Peyer's patch (tissue), 4 donors: ENCODE measurements at regions not wholly inside any gene's neighbourhood (a gene's known extent, or its start where the extent isn't known, plus 50 kb on each side); places are given as distances from the start of the nearest gene placed in this dataset.
"Not testable (repeated sequence)": the region's sequence is repeated elsewhere in the genome, so short reads cannot be mapped to it uniquely, and the experiment has no call there.

Experiments
- POLR2A ChIP-seq, 2 donors: fragments of 450-650 bp; IDR thresholded peaks; one replicate each; pipeline ENCODE4 v1.5.1; 2017; ENCODE audit warnings: antibody characterized with exemption in 2 of 2, mild to moderate bottlenecking in 2 of 2, moderate library complexity in 2 of 2
- TF ChIP-seq, protein P1 (sequence below), 6 experiments: fragments of 450-650 bp in 4 of 6; fragments of 200-600 bp in 2 of 6; sonication (generic) in 1 of 6; IDR thresholded peaks; one replicate each; pipeline ENCODE4 v1.5.1; 2017 to 2019; ENCODE audit warnings: antibody characterized with exemption in 6 of 6, mild to moderate bottlenecking in 3 of 6, moderate library complexity in 1 of 6

DNA sequence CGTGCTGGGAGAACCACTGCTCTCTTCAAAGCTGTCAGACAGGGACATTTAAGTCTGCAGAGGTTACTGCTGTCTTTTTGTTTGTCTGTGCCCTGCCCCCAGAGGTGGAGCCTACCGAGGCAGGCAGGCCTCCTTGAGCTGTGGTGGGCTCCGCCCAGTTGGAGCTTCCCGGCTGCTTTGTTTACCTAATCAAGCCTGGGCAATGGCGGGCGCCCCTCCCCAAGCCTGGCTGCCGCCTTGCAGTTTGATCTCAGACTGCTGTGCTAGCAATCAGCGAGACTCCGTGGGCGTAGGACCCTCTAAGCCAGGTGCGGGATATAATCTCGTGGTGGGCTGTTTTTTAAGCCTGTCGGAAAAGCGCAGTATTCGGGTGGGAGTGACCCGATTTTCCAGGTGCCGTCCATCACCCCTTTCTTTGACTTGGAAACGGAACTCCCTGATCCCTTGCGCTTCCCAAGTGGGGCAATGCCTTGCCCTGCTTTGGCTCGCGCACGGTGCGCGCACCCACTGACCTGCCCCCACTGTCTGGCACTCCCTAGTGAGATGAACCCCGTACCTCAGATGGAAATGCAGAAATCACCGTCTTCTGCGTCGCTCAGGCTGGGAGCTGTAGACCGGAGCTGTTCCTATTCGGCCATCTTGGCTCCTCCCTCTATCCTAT, 617.0 kb downstream of the ADCYAP1 start:
- TF ChIP-seq, protein P1, sequence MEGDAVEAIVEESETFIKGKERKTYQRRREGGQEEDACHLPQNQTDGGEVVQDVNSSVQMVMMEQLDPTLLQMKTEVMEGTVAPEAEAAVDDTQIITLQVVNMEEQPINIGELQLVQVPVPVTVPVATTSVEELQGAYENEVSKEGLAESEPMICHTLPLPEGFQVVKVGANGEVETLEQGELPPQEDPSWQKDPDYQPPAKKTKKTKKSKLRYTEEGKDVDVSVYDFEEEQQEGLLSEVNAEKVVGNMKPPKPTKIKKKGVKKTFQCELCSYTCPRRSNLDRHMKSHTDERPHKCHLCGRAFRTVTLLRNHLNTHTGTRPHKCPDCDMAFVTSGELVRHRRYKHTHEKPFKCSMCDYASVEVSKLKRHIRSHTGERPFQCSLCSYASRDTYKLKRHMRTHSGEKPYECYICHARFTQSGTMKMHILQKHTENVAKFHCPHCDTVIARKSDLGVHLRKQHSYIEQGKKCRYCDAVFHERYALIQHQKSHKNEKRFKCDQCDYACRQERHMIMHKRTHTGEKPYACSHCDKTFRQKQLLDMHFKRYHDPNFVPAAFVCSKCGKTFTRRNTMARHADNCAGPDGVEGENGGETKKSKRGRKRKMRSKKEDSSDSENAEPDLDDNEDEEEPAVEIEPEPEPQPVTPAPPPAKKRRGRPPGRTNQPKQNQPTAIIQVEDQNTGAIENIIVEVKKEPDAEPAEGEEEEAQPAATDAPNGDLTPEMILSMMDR (IDR thresholded peaks at IDR 0.05) = not testable (repeated sequence)
- TF ChIP-seq POLR2A (IDR thresholded peaks at IDR 0.05) = not testable (repeated sequence)
